ENCODE measurements at regions not wholly inside any gene's neighbourhood (a gene's known extent, or its start where the extent isn't known, plus 50 kb on each side); places are given as distances from the start of the nearest gene placed in this dataset.

DNA sequence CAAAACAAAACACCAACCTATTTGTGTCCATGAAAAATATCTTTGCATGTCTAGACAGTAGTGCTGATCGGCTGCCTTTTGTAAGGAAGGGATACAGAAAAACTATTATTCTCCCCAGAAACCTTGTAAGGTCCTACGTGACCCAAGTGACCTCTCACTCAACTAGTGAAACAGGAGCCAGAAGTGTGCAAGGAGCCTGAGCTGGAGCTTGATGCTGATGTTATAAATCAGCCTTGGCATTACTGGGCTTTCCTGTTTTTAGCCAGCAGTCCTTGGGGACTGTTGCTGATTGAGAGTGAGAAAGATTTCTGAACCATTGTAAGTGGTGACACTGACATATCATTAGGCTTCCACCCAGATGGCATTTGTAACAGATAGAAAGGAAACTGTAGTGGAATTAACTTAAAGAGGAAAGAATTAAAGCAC lies 100.8 kb upstream of the LIMCH1 start:
- no peak for DNase-seq
- Mint-ChIP-seq H3K4me3 (ENCODE audit: low read depth, unreplicated experiment) (no peak overlapping the region), H3K4me1 (ENCODE audit: low read depth, unreplicated experiment) (peaks cover 32% of the 10 kb centered on the region), H3K27ac (ENCODE audit: unreplicated experiment) (no peak overlapping the region), H3K27me3 (ENCODE audit: unreplicated experiment) (no peaks in the 10 kb centered on the region), H3K36me3 (ENCODE audit: insufficient read depth, unreplicated experiment) (no peaks in the 10 kb centered on the region), H3K9me3 (ENCODE audit: low read depth, unreplicated experiment) (no peaks in the 10 kb centered on the region)
- CTCF ChIA-PET: no interaction called here
- no TSS peak for BruUV-seq (replicated peaks)
- intact Hi-C loops (cut with micrococcal nuclease; ENCODE audit: unreplicated experiment): loop anchor here (10.0 kb wide), 1 partner anchor 152 kb away; no protein-coding TSS in a partner anchor
- TF ChIP-seq, protein P1, sequence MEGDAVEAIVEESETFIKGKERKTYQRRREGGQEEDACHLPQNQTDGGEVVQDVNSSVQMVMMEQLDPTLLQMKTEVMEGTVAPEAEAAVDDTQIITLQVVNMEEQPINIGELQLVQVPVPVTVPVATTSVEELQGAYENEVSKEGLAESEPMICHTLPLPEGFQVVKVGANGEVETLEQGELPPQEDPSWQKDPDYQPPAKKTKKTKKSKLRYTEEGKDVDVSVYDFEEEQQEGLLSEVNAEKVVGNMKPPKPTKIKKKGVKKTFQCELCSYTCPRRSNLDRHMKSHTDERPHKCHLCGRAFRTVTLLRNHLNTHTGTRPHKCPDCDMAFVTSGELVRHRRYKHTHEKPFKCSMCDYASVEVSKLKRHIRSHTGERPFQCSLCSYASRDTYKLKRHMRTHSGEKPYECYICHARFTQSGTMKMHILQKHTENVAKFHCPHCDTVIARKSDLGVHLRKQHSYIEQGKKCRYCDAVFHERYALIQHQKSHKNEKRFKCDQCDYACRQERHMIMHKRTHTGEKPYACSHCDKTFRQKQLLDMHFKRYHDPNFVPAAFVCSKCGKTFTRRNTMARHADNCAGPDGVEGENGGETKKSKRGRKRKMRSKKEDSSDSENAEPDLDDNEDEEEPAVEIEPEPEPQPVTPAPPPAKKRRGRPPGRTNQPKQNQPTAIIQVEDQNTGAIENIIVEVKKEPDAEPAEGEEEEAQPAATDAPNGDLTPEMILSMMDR (IDR thresholded peaks at IDR 0.05; ENCODE audit: unreplicated experiment): no peak

DNA sequence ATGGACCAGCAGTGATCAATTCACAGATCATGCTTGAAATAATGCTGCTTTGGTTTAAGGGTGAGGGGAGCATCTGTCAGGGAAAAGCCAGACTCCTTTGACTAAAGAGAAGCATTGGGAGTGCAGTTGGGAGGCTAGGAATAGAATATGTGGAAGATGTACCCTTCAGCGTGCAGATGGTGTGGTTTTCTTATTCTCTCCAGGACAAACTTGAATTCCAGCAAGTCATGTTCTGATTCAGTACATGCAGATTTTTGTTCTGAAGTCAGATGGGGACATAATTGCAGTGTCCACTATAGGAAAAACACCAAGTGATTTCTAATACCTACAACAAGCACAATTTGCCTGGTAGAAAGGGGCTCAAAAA lies 99.0 kb upstream of the LIMCH1 start:
- H3K9me3 Mint-ChIP-seq (ENCODE audit: low read depth, unreplicated experiment): no peaks in the 10 kb centered on the region
- intact Hi-C loops (cut with micrococcal nuclease; ENCODE audit: unreplicated experiment): loop anchor here (10.0 kb wide), 1 partner anchor 154 kb away; no protein-coding TSS in a partner anchor
- CTCF ChIA-PET: no interaction called here
- H3K4me3 Mint-ChIP-seq (ENCODE audit: low read depth, unreplicated experiment): no peak overlapping the region
- peaks cover 24% of the 10 kb centered on the region for H3K4me1 Mint-ChIP-seq (ENCODE audit: low read depth, unreplicated experiment)
- H3K36me3 Mint-ChIP-seq (ENCODE audit: insufficient read depth, unreplicated experiment): no peaks in the 10 kb centered on the region
- no peak for DNase-seq
- no peak overlapping the region for H3K27ac Mint-ChIP-seq (ENCODE audit: unreplicated experiment)
- TF ChIP-seq, protein P1 (IDR thresholded peaks at IDR 0.05; ENCODE audit: unreplicated experiment): no peak
- BruUV-seq (replicated peaks): no TSS peak
- H3K27me3 Mint-ChIP-seq (ENCODE audit: unreplicated experiment): no peaks in the 10 kb centered on the region

DNA sequence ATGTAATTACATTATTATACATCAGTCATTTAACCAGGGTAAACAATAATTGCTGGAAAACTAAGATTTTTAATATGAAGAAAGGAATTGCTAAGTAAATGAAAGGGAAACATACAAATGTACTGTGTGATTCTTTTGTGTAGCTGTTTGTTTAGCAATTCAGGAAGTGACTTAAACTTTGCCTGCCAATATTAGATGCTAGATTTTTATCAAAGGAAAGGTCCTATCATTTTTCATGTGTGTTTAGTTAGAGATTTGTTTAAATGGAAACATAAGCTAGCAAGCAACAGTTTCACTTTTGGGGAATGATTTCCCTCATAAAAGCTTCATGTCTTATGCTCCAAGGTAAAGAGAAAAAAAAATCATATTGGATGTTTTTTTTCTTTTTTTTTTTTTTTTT lies 95.1 kb upstream of the LIMCH1 start:
- no peaks in the 10 kb centered on the region for H3K36me3 Mint-ChIP-seq (ENCODE audit: insufficient read depth, unreplicated experiment)
- H3K4me1 Mint-ChIP-seq (ENCODE audit: low read depth, unreplicated experiment): peaks cover 14% of the 10 kb centered on the region
- BruUV-seq (replicated peaks): no TSS peak
- no peaks in the 10 kb centered on the region for H3K9me3 Mint-ChIP-seq (ENCODE audit: low read depth, unreplicated experiment)
- H3K4me3 Mint-ChIP-seq (ENCODE audit: low read depth, unreplicated experiment): peak overlapping the region; percentile 12
- CTCF ChIA-PET: interaction anchor here (0.8 to 1.5 kb wide), 6 partner anchors 9 to 169 kb away, joined by 3 to 5 read pairs (median 4); no protein-coding TSS in a partner anchor
- H3K27me3 Mint-ChIP-seq (ENCODE audit: unreplicated experiment): no peaks in the 10 kb centered on the region
- no peak for DNase-seq
- H3K27ac Mint-ChIP-seq (ENCODE audit: unreplicated experiment): no peak overlapping the region
- intact Hi-C loops (cut with micrococcal nuclease; ENCODE audit: unreplicated experiment): loop anchor here (2.0 kb wide), 1 partner anchor 64 kb away; no protein-coding TSS in a partner anchor
- TF ChIP-seq, protein P1 (IDR thresholded peaks at IDR 0.05; ENCODE audit: unreplicated experiment): no peak

DNA sequence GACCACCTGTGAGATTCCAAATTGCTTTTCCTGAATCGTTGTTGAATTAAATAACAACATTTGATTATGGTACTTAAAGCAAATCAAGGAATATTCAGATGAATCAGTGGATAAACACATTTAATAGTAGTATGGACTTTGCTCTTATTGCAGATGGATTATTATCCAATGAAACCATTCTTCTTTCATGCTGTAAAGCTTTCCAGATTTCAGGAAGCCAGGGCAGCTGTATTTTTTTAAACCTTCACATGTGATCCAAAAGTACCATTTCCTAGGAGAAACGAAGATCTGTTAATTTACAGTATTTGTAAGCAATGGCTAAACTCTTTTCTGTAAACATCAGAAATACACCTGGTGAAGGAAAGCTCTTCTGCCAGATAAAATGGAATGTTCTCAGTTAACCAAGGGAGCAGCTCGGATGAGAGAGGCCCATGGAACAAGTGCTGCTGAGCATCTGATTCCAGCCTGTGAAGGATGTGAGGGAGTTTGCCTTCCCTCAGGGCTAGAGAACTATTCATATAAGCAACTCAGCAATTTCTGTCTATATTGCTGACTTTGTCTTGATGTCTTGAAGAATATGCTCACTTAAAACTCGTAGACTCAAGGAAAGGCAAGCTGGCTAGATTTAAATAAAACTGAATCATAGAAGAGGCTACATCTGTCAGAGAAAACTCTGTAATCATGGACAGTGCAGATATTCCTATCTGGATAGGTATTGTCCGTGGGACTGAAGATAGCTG lies 94.4 kb upstream of the LIMCH1 start:
- intact Hi-C loops (cut with micrococcal nuclease; ENCODE audit: unreplicated experiment): loop anchor here (2.0 kb wide), 1 partner anchor 63 kb away; no protein-coding TSS in a partner anchor
- Mint-ChIP-seq H3K4me3 (ENCODE audit: low read depth, unreplicated experiment) (peak overlapping the region; percentile 12), H3K9me3 (ENCODE audit: low read depth, unreplicated experiment) (no peaks in the 10 kb centered on the region), H3K36me3 (ENCODE audit: insufficient read depth, unreplicated experiment) (no peaks in the 10 kb centered on the region), H3K27me3 (ENCODE audit: unreplicated experiment) (no peaks in the 10 kb centered on the region), H3K4me1 (ENCODE audit: low read depth, unreplicated experiment) (peaks cover 12% of the 10 kb centered on the region), H3K27ac (ENCODE audit: unreplicated experiment) (no peak overlapping the region)
- BruUV-seq (replicated peaks): no TSS peak
- DNase-seq: no peak
- TF ChIP-seq, protein P1 (IDR thresholded peaks at IDR 0.05; ENCODE audit: unreplicated experiment): no peak
- CTCF ChIA-PET: interaction anchor here (0.5 to 1.5 kb wide), 4 partner anchors 11 to 169 kb away, joined by 3 to 6 read pairs (median 4); no protein-coding TSS in a partner anchor
